H1 (cell line): ENCODE measurements at regions not wholly inside any gene's neighbourhood (a gene's known extent, or its start where the extent isn't known, plus 50 kb on each side); places are given as distances from the start of the nearest gene placed in this dataset.

Experiments used
- CTCF ChIA-PET: fragments of 300-600 bp; sonication (Branson Sonifier 250); formaldehyde crosslinking; loops from one replicate; lab custom pipeline; 2021; ENCODE audit not compliant: partially characterized antibody; lab: Charles Lee
- POLR2A ChIA-PET: fragments of 300-600 bp; sonication (Branson Sonifier 250); formaldehyde crosslinking; loops from one replicate; lab custom pipeline; 2021; ENCODE audit warnings: inconsistent platforms; ENCODE audit not compliant: partially characterized antibody; lab: Charles Lee
- DNase-seq, 2 experiments: peaks; one replicate each; pipeline versions ENCODE4 v3.0.0 to v3.0.0-alpha.2; 2010 to 2022; ENCODE audit warnings: low spot score in 2 of 2, low read depth in 1 of 2, mixed read lengths in 1 of 2
- FAIRE-seq: peaks from 2 replicates; lab custom pipeline; 2011; peaks lifted over from hg19 to GRCh38; lab: Jason Lieb, UNC
- H2AFZ ChIP-seq: 2 replicates; pipeline ENCODE4 v1.8.1; 2012; ENCODE audit warnings: low read length, inconsistent platforms
- H2AK5ac ChIP-seq: 2 replicates; pipeline ENCODE4 v1.6.1; 2013; ENCODE audit warnings: low read depth, low read length
- H2BK120ac ChIP-seq: replicated peaks from 2 replicates; pipeline ENCODE3; 2013; ENCODE audit warnings: low read depth, low read length, inconsistent platforms
- H2BK12ac ChIP-seq: 2 replicates; pipeline ENCODE4 v1.6.1; 2013; ENCODE audit warnings: low read depth, low read length
- H2BK15ac ChIP-seq: 2 replicates; pipeline ENCODE4 v1.6.1; 2013; ENCODE audit warnings: low read length
- H2BK20ac ChIP-seq: 2 replicates; pipeline ENCODE4 v1.6.1; 2013; ENCODE audit warnings: low read length
- H2BK5ac ChIP-seq: 2 replicates; pipeline ENCODE4 v1.6.1; 2013; ENCODE audit warnings: low read depth, low read length
- H3K14ac ChIP-seq: 2 replicates; pipeline ENCODE4 v1.6.1; 2013; ENCODE audit warnings: inconsistent platforms; ENCODE audit not compliant: insufficient read length
- H3K18ac ChIP-seq: 2 replicates; pipeline ENCODE4 v1.6.1; 2013; ENCODE audit warnings: low read length; ENCODE audit errors: extremely low read depth
- H3K23ac ChIP-seq: 2 replicates; pipeline ENCODE4 v1.6.1; 2013; ENCODE audit warnings: inconsistent platforms; ENCODE audit not compliant: insufficient read length
- H3K23me2 ChIP-seq: 2 replicates; pipeline ENCODE4 v1.6.1; 2013; ENCODE audit warnings: low read depth, low read length
- H3K27ac ChIP-seq: 2 replicates; pipeline ENCODE4 v1.6.1; 2011; ENCODE audit warnings: low read depth, low read length, inconsistent platforms
- H3K27me3 ChIP-seq, 4 experiments: replicated peaks in 1 of 4; 1 replicate in 1 of 4; 2 replicates in 3 of 4; pipeline versions ENCODE4 v1.6.1 to v1.8.1; 2011 to 2013; ENCODE audit warnings: low read length in 3 of 4, mild to moderate bottlenecking in 3 of 4, inconsistent platforms in 2 of 4, mixed read lengths in 2 of 4, moderate library complexity in 1 of 4; ENCODE audit not compliant: control insufficient read depth in 3 of 4, insufficient read depth in 3 of 4; ENCODE audit errors: extremely low read depth in 1 of 4
- H3K36me3 ChIP-seq, 4 experiments: 2 replicates each; pipeline versions ENCODE4 v1.6.1 to v1.8.1; 2011 to 2013; ENCODE audit warnings: mild to moderate bottlenecking in 4 of 4, low read length in 3 of 4, moderate library complexity in 2 of 4, control low read depth in 1 of 4, inconsistent platforms in 1 of 4; ENCODE audit not compliant: insufficient read depth in 4 of 4, control insufficient read depth in 2 of 4
- H3K4ac ChIP-seq: replicated peaks from 2 replicates; pipeline ENCODE3; 2013; ENCODE audit warnings: low read length, low read depth, mixed read lengths, inconsistent platforms; ENCODE audit not compliant: insufficient read length
- H3K4me1 ChIP-seq, 4 experiments: replicated peaks in 1 of 4; 1 replicate in 1 of 4; 2 replicates in 3 of 4; pipeline versions ENCODE4 v1.6.1 to v1.8.1; 2011 to 2013; ENCODE audit warnings: low read length in 3 of 4, inconsistent platforms in 2 of 4, mixed read lengths in 1 of 4; ENCODE audit not compliant: insufficient read depth in 4 of 4, control insufficient read depth in 3 of 4
- H3K4me2 ChIP-seq, 2 experiments: 2 replicates each; pipeline versions ENCODE4 v1.6.1 to v1.8.1; 2011 to 2013; ENCODE audit warnings: low read depth in 2 of 2, low read length in 2 of 2, control low read depth in 1 of 2, inconsistent platforms in 1 of 2, mild to moderate bottlenecking in 1 of 2; ENCODE audit not compliant: insufficient read depth in 1 of 2
- H3K4me3 ChIP-seq, 4 experiments: fragments of 200-600, 300-600 bp in 1 of 4; sonication (generic), shearing (Covaris generic), sonication (Bioruptor Twin) in 1 of 4; 2 replicates each; pipeline versions ENCODE4 v1.5.1 to v1.8.1; 2011 to 2016; ENCODE audit warnings: low read length in 4 of 4, low read depth in 3 of 4, control low read depth in 2 of 4, inconsistent platforms in 2 of 4, mild to moderate bottlenecking in 2 of 4, mixed read lengths in 1 of 4, moderate library complexity in 1 of 4; ENCODE audit not compliant: insufficient read depth in 2 of 4; ENCODE audit errors: extremely low read depth in 1 of 4
- H3K56ac ChIP-seq: replicated peaks from 2 replicates; pipeline ENCODE3; 2013; ENCODE audit warnings: low read depth, mild to moderate bottlenecking, mixed read lengths, low read length, inconsistent platforms; ENCODE audit not compliant: insufficient read length
- H3K79me1 ChIP-seq: 2 replicates; pipeline ENCODE4 v1.6.1; 2013; ENCODE audit warnings: low read depth, low read length, control low read depth
- H3K79me2 ChIP-seq, 2 experiments: 2 replicates each; pipeline versions ENCODE4 v1.6.1 to v1.8.1; 2012 to 2013; ENCODE audit warnings: low read length in 2 of 2, mild to moderate bottlenecking in 2 of 2, inconsistent platforms in 1 of 2; ENCODE audit not compliant: insufficient read depth in 2 of 2, control insufficient read depth in 1 of 2
- H3K9ac ChIP-seq, 4 experiments: replicated peaks in 1 of 4; 1 replicate in 1 of 4; 2 replicates in 3 of 4; pipeline versions ENCODE4 v1.6.1 to v1.8.1; 2011 to 2013; ENCODE audit warnings: low read depth in 3 of 4, low read length in 3 of 4, control low read depth in 2 of 4, mild to moderate bottlenecking in 2 of 4, moderate library complexity in 2 of 4, inconsistent platforms in 1 of 4; ENCODE audit errors: extremely low read depth in 1 of 4
- H3K9me3 ChIP-seq, 2 experiments: 2 replicates each; pipeline versions ENCODE4 v1.6.1 to v1.8.1; 2012 to 2013; ENCODE audit warnings: mild to moderate bottlenecking in 2 of 2, moderate library complexity in 2 of 2, control low read depth in 1 of 2, inconsistent platforms in 1 of 2, low read depth in 1 of 2, low read length in 1 of 2, mixed read lengths in 1 of 2; ENCODE audit not compliant: insufficient read depth in 2 of 2
- H4K20me1 ChIP-seq, 2 experiments: replicated peaks in 1 of 2; 2 replicates each; pipeline versions ENCODE3 to v1.8.1; 2011 to 2013; ENCODE audit warnings: inconsistent platforms in 2 of 2, low read length in 2 of 2, mild to moderate bottlenecking in 1 of 2; ENCODE audit not compliant: insufficient read depth in 2 of 2, control insufficient read depth in 1 of 2
- H4K5ac ChIP-seq: 2 replicates; pipeline ENCODE4 v1.6.1; 2013; ENCODE audit warnings: low read length, low read depth, mixed read lengths, inconsistent platforms; ENCODE audit not compliant: insufficient read length
- H4K8ac ChIP-seq: 2 replicates; pipeline ENCODE4 v1.8.0; 2013; ENCODE audit warnings: mild to moderate bottlenecking, moderate library complexity, low read length, inconsistent platforms; ENCODE audit not compliant: insufficient read depth; ENCODE audit errors: extremely low read depth
- H4K91ac ChIP-seq: replicated peaks from 2 replicates; pipeline ENCODE3; 2013; ENCODE audit warnings: low read length, mixed read lengths, inconsistent platforms; ENCODE audit not compliant: insufficient read length
- CHD1 ChIP-seq: IDR thresholded peaks from 2 replicates; pipeline ENCODE4 v1.6.1; 2012; ENCODE audit warnings: low read depth, low read length, improper control_type of control experiment
- EGR1 ChIP-seq: IDR thresholded peaks from 2 replicates; pipeline ENCODE4 v1.6.1; 2011; ENCODE audit warnings: low read depth, low read length, borderline replicate concordance
- KDM4A ChIP-seq: IDR thresholded peaks from one replicate; pipeline ENCODE4 v1.7.1; 2012; ENCODE audit warnings: low read depth, mild to moderate bottlenecking, moderate library complexity, low read length, inconsistent platforms; ENCODE audit not compliant: severe bottlenecking
- MAX ChIP-seq: IDR thresholded peaks from 2 replicates; pipeline ENCODE4 v1.6.1; 2012; ENCODE audit warnings: inconsistent platforms
- POLR2A ChIP-seq, 2 experiments: IDR thresholded peaks; 1 replicate in 1 of 2; 2 replicates in 1 of 2; pipeline ENCODE4 v1.6.1; 2011; ENCODE audit warnings: low read depth in 2 of 2, low read length in 2 of 2, mild to moderate bottlenecking in 2 of 2; ENCODE audit errors: control extremely low read depth in 1 of 2
- SP1 ChIP-seq: IDR thresholded peaks from 2 replicates; pipeline ENCODE4 v1.6.1; 2011; ENCODE audit warnings: low read depth, low read length
- SUZ12 ChIP-seq: fragments of 200-600 bp; sonication (generic); IDR thresholded peaks from 2 replicates; pipeline ENCODE4 v1.6.1; 2012; ENCODE audit warnings: mild to moderate bottlenecking, inconsistent platforms, low read length, moderate library complexity, mixed read lengths
- TAF7 ChIP-seq: optimal IDR thresholded peaks from 2 replicates; pipeline ENCODE3; 2011; ENCODE audit warnings: low read depth, mild to moderate bottlenecking, inconsistent platforms, low read length, moderate library complexity, borderline replicate concordance
- YY1 ChIP-seq: IDR thresholded peaks from 2 replicates; pipeline ENCODE4 v1.6.1; 2011; ENCODE audit warnings: low read depth, mild to moderate bottlenecking, low read length
- WGBS, 2 experiments: shearing (Covaris generic) in 1 of 2; methylation state at CpG; one replicate each; pipeline versions ENCODE4 v1.1.6 to v1.1.7; 2013 to 2015; ENCODE audit warnings: low lambda C conversion rate in 2 of 2, mixed read lengths in 2 of 2, inconsistent platforms in 1 of 2, low coverage in 1 of 2, missing lambda C conversion rate in 1 of 2; ENCODE audit not compliant: insufficient replicate concordance in 2 of 2, insufficient coverage in 1 of 2, insufficient read length in 1 of 2; ENCODE audit errors: extremely low coverage in 1 of 2, missing lambda C conversion rate in 1 of 2; 5-methylcytosine and 5-hydroxymethylcytosine counted together
- TF ChIP-seq, protein P1 (sequence below): IDR thresholded peaks from 2 replicates; pipeline ENCODE4 v1.6.1; 2012; ENCODE audit warnings: low read length, inconsistent platforms

DNA sequence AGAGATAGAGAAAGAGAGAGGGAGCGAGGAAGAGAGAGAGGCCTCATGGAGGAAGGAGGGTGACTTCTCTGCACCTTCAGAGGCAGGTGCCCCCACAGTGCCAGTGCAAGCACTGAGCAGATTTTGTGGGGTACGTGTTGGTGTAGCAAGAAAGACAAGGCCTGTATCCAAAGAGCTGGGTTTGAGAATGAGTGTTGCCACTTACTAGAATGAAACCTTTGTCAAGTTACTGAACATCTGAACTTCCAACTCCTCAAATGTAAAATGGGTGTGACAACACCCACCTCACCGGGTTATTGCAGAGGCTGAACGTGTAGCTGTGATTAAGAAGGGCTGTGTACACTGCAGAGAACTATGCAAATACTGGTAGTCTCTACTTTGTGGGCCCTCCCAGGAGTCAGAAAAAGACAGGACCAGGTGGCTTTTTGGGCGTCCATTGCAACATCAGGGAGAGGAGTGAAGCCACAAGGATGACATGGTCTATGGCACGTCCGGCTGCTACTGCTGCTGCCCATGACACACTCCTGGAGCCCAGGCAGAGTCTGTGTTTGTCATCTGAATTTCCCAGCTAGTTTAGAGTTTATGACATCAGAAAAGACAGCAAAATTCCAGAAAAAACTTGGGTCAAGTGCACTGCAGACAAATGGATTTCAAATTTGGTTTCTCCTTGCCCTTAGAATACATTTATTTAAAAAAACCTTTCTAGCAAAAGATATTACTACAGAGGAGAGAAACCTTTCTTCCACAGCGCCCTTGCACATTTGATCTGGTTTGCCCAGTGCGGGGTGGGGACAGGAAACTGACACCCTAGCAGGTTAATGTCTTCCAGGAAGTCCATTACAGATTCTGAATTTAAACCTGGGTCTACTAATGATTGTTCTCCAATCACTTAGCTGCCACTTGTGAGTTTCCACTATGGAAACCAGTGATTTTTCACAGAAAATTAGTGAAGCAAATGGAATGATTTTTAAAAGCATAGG is 54.0 kb upstream of the ATP12A start:
- DNase-seq = no peak
- peaks cover 0 to 9% (median 2%) of the 10 kb centered on the region in 4 experiments; a peak in 3 of 7 replicates for H3K4me1 ChIP-seq
- FAIRE-seq = no peak
- no peak overlapping the region for H2BK12ac ChIP-seq
- POLR2A ChIA-PET = interaction anchor here (1.2 kb wide), 1 partner anchor 54 kb away, joined by 3 read pairs; no protein-coding TSS in a partner anchor
- H3K79me2 ChIP-seq = no peaks in the 10 kb centered on the region
- no peak overlapping the region for H3K4me3 ChIP-seq
- H2BK5ac ChIP-seq = no peak overlapping the region; the same call in 1 of the 2 replicates
- H2AK5ac ChIP-seq = no peak overlapping the region
- H4K8ac ChIP-seq = no peak overlapping the region; the same call in 1 of the 2 replicates
- H2AFZ ChIP-seq = no peak overlapping the region
- no peak overlapping the region for H2BK15ac ChIP-seq
- no peak overlapping the region for H4K91ac ChIP-seq
- H3K9ac ChIP-seq = no peak overlapping the region
- no peaks in the 10 kb centered on the region for H3K23me2 ChIP-seq
- no peaks in the 10 kb centered on the region for H4K20me1 ChIP-seq
- no peaks in the 10 kb centered on the region for H3K79me1 ChIP-seq
- H3K14ac ChIP-seq = no peak overlapping the region
- H3K18ac ChIP-seq = no peak overlapping the region
- no peaks in the 10 kb centered on the region for H3K36me3 ChIP-seq
- H2BK20ac ChIP-seq = no peak overlapping the region
- CTCF ChIA-PET = interaction anchor here (1.0 to 10.8 kb wide), 22 partner anchors 7 to 101 kb away, joined by 3 to 141 read pairs (median 5); partner anchors contain the start of gene ATP12A
- no peak overlapping the region for H3K4ac ChIP-seq
- H3K9me3 ChIP-seq = peaks cover 0 to 6% of the 10 kb centered on the region in 2 experiments; a peak in 1 of 4 replicates
- 90% methylated on average over 9 of the region's 9 CpGs; no CpG with 5 or more reads in 1 of the 2 experiments for WGBS, 2 experiments
- H3K56ac ChIP-seq = no peak overlapping the region
- H4K5ac ChIP-seq = no peak overlapping the region
- no peak overlapping the region for H3K23ac ChIP-seq
- H3K27ac ChIP-seq = no peak overlapping the region
- no peak overlapping the region for H3K4me2 ChIP-seq
- H3K27me3 ChIP-seq = peaks cover 0 to 5% (median 1%) of the 10 kb centered on the region in 4 experiments; a peak in 2 of 7 replicates
- no peak overlapping the region for H2BK120ac ChIP-seq
- TF ChIP-seq, protein P1, sequence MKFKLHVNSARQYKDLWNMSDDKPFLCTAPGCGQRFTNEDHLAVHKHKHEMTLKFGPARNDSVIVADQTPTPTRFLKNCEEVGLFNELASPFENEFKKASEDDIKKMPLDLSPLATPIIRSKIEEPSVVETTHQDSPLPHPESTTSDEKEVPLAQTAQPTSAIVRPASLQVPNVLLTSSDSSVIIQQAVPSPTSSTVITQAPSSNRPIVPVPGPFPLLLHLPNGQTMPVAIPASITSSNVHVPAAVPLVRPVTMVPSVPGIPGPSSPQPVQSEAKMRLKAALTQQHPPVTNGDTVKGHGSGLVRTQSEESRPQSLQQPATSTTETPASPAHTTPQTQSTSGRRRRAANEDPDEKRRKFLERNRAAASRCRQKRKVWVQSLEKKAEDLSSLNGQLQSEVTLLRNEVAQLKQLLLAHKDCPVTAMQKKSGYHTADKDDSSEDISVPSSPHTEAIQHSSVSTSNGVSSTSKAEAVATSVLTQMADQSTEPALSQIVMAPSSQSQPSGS = no peak
- TF ChIP-seq YY1 (no peak), MAX (no peak), SP1 (no peak), POLR2A (IDR thresholded peaks at IDR 0.05; ENCODE audit: control extremely low read depth in 1 of 2, low read depth in 2 of 2, low read length in 2 of 2) (no peak), CHD1 (no peak), KDM4A (no peak), EGR1 (no peak), TAF7 (no peak), SUZ12 (no peak)
